RWPE2 (cell line): ENCODE measurements at regions not wholly inside any gene's neighbourhood (a gene's known extent, or its start where the extent isn't known, plus 50 kb on each side); places are given as distances from the start of the nearest gene placed in this dataset.

Source experiments
- ATAC-seq: fragments of 200-7000 bp; cut with Tn5 transposase; 3 replicates; pipeline ENCODE4 v1.9.1; 2021; ENCODE audit warnings: low read depth
- DNase-seq: peaks from one replicate; pipeline ENCODE4 v3.0.0-alpha.2; 2020; ENCODE audit warnings: low spot score
- H3K27ac ChIP-seq: fragments of 450-650 bp; 2 replicates; pipeline ENCODE4 v1.5.1; 2017; ENCODE audit warnings: mild to moderate bottlenecking; ENCODE audit not compliant: poor library complexity, severe bottlenecking
- H3K27me3 ChIP-seq: fragments of 250-450 bp; sonication (Bioruptor Pico); 2 replicates; pipeline ENCODE4 v1.5.1; 2021; ENCODE audit warnings: mild to moderate bottlenecking, moderate library complexity; ENCODE audit not compliant: insufficient read depth, poor library complexity, severe bottlenecking
- H3K36me3 ChIP-seq: fragments of 250-450 bp; sonication (Bioruptor Pico); 2 replicates; pipeline ENCODE4 v1.5.1; 2020; ENCODE audit warnings: low read depth, mild to moderate bottlenecking, moderate library complexity
- H3K4me1 ChIP-seq: fragments of 250-450 bp; sonication (Bioruptor Pico); 2 replicates; pipeline ENCODE4 v1.5.1; 2021; ENCODE audit warnings: mild to moderate bottlenecking, moderate library complexity; ENCODE audit not compliant: insufficient read depth, poor library complexity, severe bottlenecking
- H3K4me3 ChIP-seq: fragments of 250-450 bp; sonication (Bioruptor Pico); 2 replicates; pipeline ENCODE4 v1.5.1; 2021; ENCODE audit warnings: mild to moderate bottlenecking, moderate library complexity; ENCODE audit not compliant: severe bottlenecking
- H3K9me3 ChIP-seq: fragments of 250-450 bp; sonication (Bioruptor Pico); 2 replicates; pipeline ENCODE4 v1.5.1; 2021; ENCODE audit warnings: mild to moderate bottlenecking, moderate library complexity; ENCODE audit not compliant: severe bottlenecking
- CTCF ChIP-seq: fragments of 450-650 bp; IDR thresholded peaks from one replicate; pipeline ENCODE4 v1.5.1; 2017; ENCODE audit warnings: mild to moderate bottlenecking, moderate library complexity; ENCODE audit not compliant: poor library complexity, severe bottlenecking

GRCh38 chr5:74098456-74098855 lies 472.5 kb downstream of the ARHGEF28 start:
- Histone ChIP-seq H3K27ac (no peak overlapping the region), H3K4me3 (no peak overlapping the region), H3K27me3 (no peaks in the 10 kb centered on the region), H3K4me1 (peaks cover 10% of the 10 kb centered on the region), H3K9me3 (no peaks in the 10 kb centered on the region), H3K36me3 (no peaks in the 10 kb centered on the region)
- ATAC-seq (no peak), DNase-seq (no peak)
- no peak for TF ChIP-seq CTCF

- no peaks in the 10 kb centered on the region for H3K9me3 ChIP-seq
Observed at GRCh38 chr5:74096325-74096724, 470.3 kb downstream of the ARHGEF28 start.

GRCh38 chr5:74095871-74096270 lies 469.9 kb downstream of the ARHGEF28 start:
- Histone ChIP-seq H3K27me3 (no peaks in the 10 kb centered on the region), H3K36me3 (no peaks in the 10 kb centered on the region), H3K9me3 (no peaks in the 10 kb centered on the region), H3K4me1 (peaks cover 7% of the 10 kb centered on the region), H3K4me3 (no peak overlapping the region), H3K27ac (no peak overlapping the region)
- DNase-seq (no peak), ATAC-seq (no peak)
- no peak for TF ChIP-seq CTCF

More at GRCh38 chr5:74096325-74096724, 470.3 kb downstream of the ARHGEF28 start:
- H3K4me1 ChIP-seq: peaks cover 7% of the 10 kb centered on the region
- H3K27ac ChIP-seq: no peak overlapping the region
- no peak for ATAC-seq
- TF ChIP-seq CTCF: no peak
- H3K27me3 ChIP-seq: no peaks in the 10 kb centered on the region
- no peak overlapping the region for H3K4me3 ChIP-seq
- H3K36me3 ChIP-seq: no peaks in the 10 kb centered on the region
- no peak for DNase-seq

GRCh38 chr5:74094782-74095108 lies 468.7 kb downstream of the ARHGEF28 start:
- TF ChIP-seq CTCF: no peak
- Histone ChIP-seq H3K9me3 (no peaks in the 10 kb centered on the region), H3K4me1 (peaks cover 7% of the 10 kb centered on the region), H3K4me3 (no peak overlapping the region), H3K27me3 (no peaks in the 10 kb centered on the region), H3K27ac (no peak overlapping the region), H3K36me3 (no peaks in the 10 kb centered on the region)
- no peak for ATAC-seq
- DNase-seq: no peak

GRCh38 chr5:74094096-74094781 lies 468.2 kb downstream of the ARHGEF28 start:
- H3K4me1 ChIP-seq: peaks cover 7% of the 10 kb centered on the region
- TF ChIP-seq CTCF: no peak
- H3K27me3 ChIP-seq: no peaks in the 10 kb centered on the region
- H3K27ac ChIP-seq: no peak overlapping the region
- ATAC-seq: no peak
- no peaks in the 10 kb centered on the region for H3K9me3 ChIP-seq
- no peak overlapping the region for H3K4me3 ChIP-seq
- no peaks in the 10 kb centered on the region for H3K36me3 ChIP-seq
- DNase-seq: no peak
